Nephron progenitor cell (in vitro differentiated cells): ENCODE measurements at regions not wholly inside any gene's neighbourhood (a gene's known extent, or its start where the extent isn't known, plus 50 kb on each side); places are given as distances from the start of the nearest gene placed in this dataset.

Experiments used
- DNase-seq: peaks from one replicate; pipeline ENCODE4 v3.0.0; 2021
- H3K27ac Mint-ChIP-seq: 2 replicates; pipeline ENCODE4 v1.8.0; 2021; ENCODE audit warnings: mild to moderate bottlenecking, moderate library complexity, mixed read lengths
- H3K27me3 Mint-ChIP-seq: 2 replicates; pipeline ENCODE4 v1.8.0; 2021; ENCODE audit warnings: mild to moderate bottlenecking, low read depth, mixed read lengths; ENCODE audit not compliant: poor library complexity
- H3K36me3 Mint-ChIP-seq: 2 replicates; pipeline ENCODE4 v1.8.0; 2021; ENCODE audit warnings: low read depth, mixed read lengths
- H3K4me1 Mint-ChIP-seq: 2 replicates; pipeline ENCODE4 v1.8.0; 2021; ENCODE audit warnings: mixed read lengths
- H3K4me3 Mint-ChIP-seq: 2 replicates; pipeline ENCODE4 v1.8.0; 2021; ENCODE audit warnings: mild to moderate bottlenecking, moderate library complexity, mixed read lengths
- H3K9me3 Mint-ChIP-seq: 2 replicates; pipeline ENCODE4 v1.8.0; 2021; ENCODE audit warnings: mild to moderate bottlenecking, moderate library complexity, mixed read lengths
- CTCF ChIP-seq: fragments of 200-600 bp; sonication (generic); IDR thresholded peaks from 2 replicates; pipeline ENCODE4 v1.5.0; 2021; ENCODE audit warnings: antibody characterized with exemption

GRCh38 chr10:42941790-42942189 lies 135.1 kb upstream of the RET start:
- H3K27me3 Mint-ChIP-seq = peaks cover 21% of the 10 kb centered on the region
- H3K9me3 Mint-ChIP-seq = peaks cover 3% of the 10 kb centered on the region
- no peaks in the 10 kb centered on the region for H3K36me3 Mint-ChIP-seq
- no peak overlapping the region for H3K4me3 Mint-ChIP-seq
- DNase-seq = no peak
- H3K4me1 Mint-ChIP-seq = peaks cover 14% of the 10 kb centered on the region
- H3K27ac Mint-ChIP-seq = no peak overlapping the region
- no peak for TF ChIP-seq CTCF

- Mint-ChIP-seq H3K9me3 (peaks cover 8% of the 10 kb centered on the region), H3K27me3 (peaks cover 18% of the 10 kb centered on the region), H3K27ac (no peak overlapping the region), H3K36me3 (no peaks in the 10 kb centered on the region), H3K4me1 (peaks cover 14% of the 10 kb centered on the region), H3K4me3 (no peak overlapping the region)
- TF ChIP-seq CTCF = no peak
- DNase-seq = no peak
Measured at GRCh38 chr10:42942279-42942950, 134.5 kb upstream of the RET start.

GRCh38 chr10:42943025-42943818 lies 133.6 kb upstream of the RET start:
- Mint-ChIP-seq H3K4me3 (no peak overlapping the region), H3K27me3 (peaks cover 12% of the 10 kb centered on the region), H3K36me3 (no peaks in the 10 kb centered on the region), H3K4me1 (peaks cover 14% of the 10 kb centered on the region), H3K27ac (peak overlapping the region; percentile 66), H3K9me3 (peaks cover 14% of the 10 kb centered on the region)
- no peak for TF ChIP-seq CTCF
- DNase-seq = no peak

GRCh38 chr10:42948040-42948439 lies 128.8 kb upstream of the RET start:
- H3K4me3 Mint-ChIP-seq = no peak overlapping the region
- peaks cover 28% of the 10 kb centered on the region for H3K9me3 Mint-ChIP-seq
- TF ChIP-seq CTCF = no peak
- H3K4me1 Mint-ChIP-seq = peaks cover 14% of the 10 kb centered on the region
- no peaks in the 10 kb centered on the region for H3K36me3 Mint-ChIP-seq
- no peak for DNase-seq
- H3K27ac Mint-ChIP-seq = no peak overlapping the region
- peaks cover 44% of the 10 kb centered on the region for H3K27me3 Mint-ChIP-seq

GRCh38 chr10:42949287-42949686 lies 127.6 kb upstream of the RET start:
- no peak for TF ChIP-seq CTCF
- Mint-ChIP-seq H3K9me3 (peaks cover 28% of the 10 kb centered on the region), H3K36me3 (no peaks in the 10 kb centered on the region), H3K27me3 (peaks cover 52% of the 10 kb centered on the region), H3K4me3 (no peak overlapping the region), H3K27ac (no peak overlapping the region), H3K4me1 (peaks cover 20% of the 10 kb centered on the region)
- no peak for DNase-seq
